ENCODE measurements at regions not wholly inside any gene's neighbourhood (a gene's known extent, or its start where the extent isn't known, plus 50 kb on each side); places are given as distances from the start of the nearest gene placed in this dataset.

DNA sequence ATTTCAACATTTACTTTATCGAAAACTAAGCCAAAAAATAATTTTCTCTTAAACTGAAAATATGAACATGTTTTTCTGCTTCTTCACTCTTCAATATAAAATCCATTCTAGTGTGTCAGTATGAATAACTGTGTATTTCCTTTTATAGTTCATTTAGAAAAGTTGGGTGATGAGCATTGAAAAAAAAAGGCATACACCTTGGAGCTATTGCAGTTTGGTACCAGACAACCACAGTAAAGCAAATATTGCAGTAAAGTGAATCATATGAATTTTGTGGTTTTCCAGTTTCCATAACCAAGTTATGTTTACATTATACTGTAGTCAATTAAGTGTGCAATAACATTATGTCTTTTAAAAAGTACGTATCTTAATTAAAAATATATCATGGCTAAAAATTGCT is 195.0 kb upstream of the FOXG1 start:
- no peak overlapping the region for H3K4me3 ChIP-seq
- H3K9me3 ChIP-seq = no peaks in the 10 kb centered on the region
- no peaks in the 10 kb centered on the region for H3K27me3 ChIP-seq
- no peak overlapping the region for H3K27ac ChIP-seq
- intact Hi-C loops (cut with DNase I; ENCODE audit: low total_unique reads) (no loop called here), in situ Hi-C loops (cut with MboI; ENCODE audit: low pct_ligation_motif_present in 1 of 4, low pct_unique_long_range_greater_than_20kb in 1 of 4, low sequenced_read_pairs in 3 of 4) (no loop called here)
- no peaks in the 10 kb centered on the region for H3K36me3 ChIP-seq
- WGBS, 2 donors (ENCODE audit: low coverage in 1 of 2) = 79 to 87% methylated on average over 2 of the region's 2 CpGs
- no peak for DNase-seq
- TF ChIP-seq POLR2A (IDR thresholded peaks at IDR 0.05) = no peak
- TF ChIP-seq, protein P1, sequence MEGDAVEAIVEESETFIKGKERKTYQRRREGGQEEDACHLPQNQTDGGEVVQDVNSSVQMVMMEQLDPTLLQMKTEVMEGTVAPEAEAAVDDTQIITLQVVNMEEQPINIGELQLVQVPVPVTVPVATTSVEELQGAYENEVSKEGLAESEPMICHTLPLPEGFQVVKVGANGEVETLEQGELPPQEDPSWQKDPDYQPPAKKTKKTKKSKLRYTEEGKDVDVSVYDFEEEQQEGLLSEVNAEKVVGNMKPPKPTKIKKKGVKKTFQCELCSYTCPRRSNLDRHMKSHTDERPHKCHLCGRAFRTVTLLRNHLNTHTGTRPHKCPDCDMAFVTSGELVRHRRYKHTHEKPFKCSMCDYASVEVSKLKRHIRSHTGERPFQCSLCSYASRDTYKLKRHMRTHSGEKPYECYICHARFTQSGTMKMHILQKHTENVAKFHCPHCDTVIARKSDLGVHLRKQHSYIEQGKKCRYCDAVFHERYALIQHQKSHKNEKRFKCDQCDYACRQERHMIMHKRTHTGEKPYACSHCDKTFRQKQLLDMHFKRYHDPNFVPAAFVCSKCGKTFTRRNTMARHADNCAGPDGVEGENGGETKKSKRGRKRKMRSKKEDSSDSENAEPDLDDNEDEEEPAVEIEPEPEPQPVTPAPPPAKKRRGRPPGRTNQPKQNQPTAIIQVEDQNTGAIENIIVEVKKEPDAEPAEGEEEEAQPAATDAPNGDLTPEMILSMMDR (IDR thresholded peaks at IDR 0.05) = no peak
- TF ChIP-seq EP300 (IDR thresholded peaks at IDR 0.05; ENCODE audit: low read depth) = no peak
- TF ChIP-seq POLR2AphosphoS5 (IDR thresholded peaks at IDR 0.05) = no peak
- no peaks in the 10 kb centered on the region for H3K4me1 ChIP-seq

DNA sequence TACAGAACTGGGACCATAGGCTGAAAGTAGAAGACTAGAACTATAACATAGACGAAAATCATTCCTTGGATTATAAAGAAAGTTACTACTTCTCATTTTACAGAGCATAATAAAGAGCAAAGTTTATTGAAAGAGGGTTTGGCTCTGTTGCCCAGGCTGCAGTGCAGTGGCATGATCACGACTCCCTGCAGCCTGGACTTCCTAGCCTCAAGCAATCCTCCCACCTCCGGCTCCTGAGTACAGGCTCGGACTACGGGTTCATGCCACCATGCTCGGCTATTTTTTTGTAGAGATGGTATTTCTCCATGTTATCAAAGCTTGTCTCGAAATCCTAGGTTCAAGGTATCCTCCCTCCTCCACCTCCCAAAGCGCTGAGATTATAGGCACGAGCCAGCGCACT is 190.1 kb upstream of the FOXG1 start:
- no peaks in the 10 kb centered on the region for H3K4me1 ChIP-seq
- TF ChIP-seq EP300 (IDR thresholded peaks at IDR 0.05; ENCODE audit: low read depth) (no peak), POLR2AphosphoS5 (IDR thresholded peaks at IDR 0.05) (no peak), POLR2A (IDR thresholded peaks at IDR 0.05) (no peak)
- TF ChIP-seq, protein P1 (IDR thresholded peaks at IDR 0.05) = no peak
- no peaks in the 10 kb centered on the region for H3K9me3 ChIP-seq
- H3K27ac ChIP-seq = no peak overlapping the region
- no peak for DNase-seq
- H3K27me3 ChIP-seq = no peaks in the 10 kb centered on the region
- in situ Hi-C loops (cut with MboI; ENCODE audit: low pct_ligation_motif_present in 1 of 4, low pct_unique_long_range_greater_than_20kb in 1 of 4, low sequenced_read_pairs in 3 of 4) (no loop called here), intact Hi-C loops (cut with DNase I; ENCODE audit: low total_unique reads) (no loop called here)
- H3K4me3 ChIP-seq = no peak overlapping the region
- no peaks in the 10 kb centered on the region for H3K36me3 ChIP-seq
- WGBS, 2 donors (ENCODE audit: low coverage in 1 of 2) = 75 to 79% methylated on average over 5 to 10 of the region's 10 CpGs

DNA sequence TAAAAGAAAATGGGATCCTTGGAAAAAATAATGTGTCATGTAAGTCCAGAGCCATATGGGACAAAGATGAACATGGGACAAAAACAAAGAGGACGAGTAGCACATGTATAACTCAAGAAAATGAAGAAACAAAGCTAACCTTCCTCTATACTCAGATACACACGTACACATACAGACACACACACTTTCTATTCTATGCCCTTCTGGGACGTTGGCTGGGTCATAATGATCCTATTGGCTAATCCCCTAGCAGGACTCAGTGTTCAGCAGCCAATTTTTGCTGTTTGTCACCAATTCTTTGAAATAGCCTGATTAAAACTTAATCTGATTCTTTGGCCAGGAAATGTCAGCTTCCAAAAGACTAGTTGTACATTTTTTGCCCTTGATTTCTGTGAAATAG is 189.4 kb upstream of the FOXG1 start:
- intact Hi-C loops (cut with DNase I; ENCODE audit: low total_unique reads) = no loop called here
- H3K27me3 ChIP-seq = no peaks in the 10 kb centered on the region
- WGBS, 2 donors (ENCODE audit: low coverage in 1 of 2) = 39 to 51% methylated on average over 2 to 3 of the region's 3 CpGs
- no peak for DNase-seq
- no peaks in the 10 kb centered on the region for H3K9me3 ChIP-seq
- no peak overlapping the region for H3K4me3 ChIP-seq
- H3K36me3 ChIP-seq = no peaks in the 10 kb centered on the region
- no peak for TF ChIP-seq POLR2A (IDR thresholded peaks at IDR 0.05)
- TF ChIP-seq EP300 (IDR thresholded peaks at IDR 0.05; ENCODE audit: low read depth) = no peak
- TF ChIP-seq POLR2AphosphoS5 (IDR thresholded peaks at IDR 0.05) = no peak
- TF ChIP-seq, protein P1 (IDR thresholded peaks at IDR 0.05) = no peak
- H3K27ac ChIP-seq = no peak overlapping the region
- in situ Hi-C loops (cut with MboI; ENCODE audit: low pct_ligation_motif_present in 1 of 4, low pct_unique_long_range_greater_than_20kb in 1 of 4, low sequenced_read_pairs in 3 of 4) = no loop called here
- no peaks in the 10 kb centered on the region for H3K4me1 ChIP-seq

DNA sequence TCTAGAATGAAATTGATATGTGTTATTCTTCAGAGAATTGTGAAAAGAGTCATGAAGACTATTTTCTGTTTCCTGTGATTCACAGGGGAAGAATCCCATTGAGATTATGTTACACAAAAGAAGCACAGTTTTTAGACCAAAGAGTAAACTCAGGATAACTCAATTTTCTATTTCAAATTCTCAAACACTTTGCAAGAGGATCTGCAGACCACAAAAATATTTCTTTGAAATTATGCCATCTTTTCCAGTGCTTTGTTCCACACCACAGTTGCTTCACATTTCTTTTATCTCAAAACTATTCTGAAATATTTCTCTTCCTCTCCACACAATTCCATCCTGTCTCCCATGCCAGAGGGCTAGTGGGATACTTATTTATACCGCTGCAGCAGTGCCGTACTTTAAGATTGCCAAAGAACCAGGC is 188.9 kb upstream of the FOXG1 start:
- 69 to 78% methylated on average over 2 of the region's 2 CpGs for WGBS, 2 donors (ENCODE audit: low coverage in 1 of 2)
- Histone ChIP-seq H3K9me3 (no peaks in the 10 kb centered on the region), H3K36me3 (no peaks in the 10 kb centered on the region), H3K4me3 (no peak overlapping the region), H3K27ac (no peak overlapping the region), H3K27me3 (no peaks in the 10 kb centered on the region), H3K4me1 (no peaks in the 10 kb centered on the region)
- in situ Hi-C loops (cut with MboI; ENCODE audit: low pct_ligation_motif_present in 1 of 4, low pct_unique_long_range_greater_than_20kb in 1 of 4, low sequenced_read_pairs in 3 of 4) (no loop called here), intact Hi-C loops (cut with DNase I; ENCODE audit: low total_unique reads) (no loop called here)
- TF ChIP-seq EP300 (IDR thresholded peaks at IDR 0.05; ENCODE audit: low read depth) (no peak), POLR2AphosphoS5 (IDR thresholded peaks at IDR 0.05) (no peak), POLR2A (IDR thresholded peaks at IDR 0.05) (no peak)
- TF ChIP-seq, protein P1 (IDR thresholded peaks at IDR 0.05) = no peak
- DNase-seq = no peak
